Activated CD8-positive, alpha-beta memory T cell treated with anti-CD3 and anti-CD28 coated beads, Interleukin-2, amount 10 ng/mL, durations not matched to agents 7 days and 5 days (primary cell): ENCODE measurements at regions not wholly inside any gene's neighbourhood (a gene's known extent, or its start where the extent isn't known, plus 50 kb on each side); places are given as distances from the start of the nearest gene placed in this dataset.

ENCODE experiments used
- ATAC-seq: fragments of 150-1000 bp; cut with Tn5 transposase; one replicate; pipeline ENCODE4 v1.10.0; 2021; ENCODE audit warnings: moderate library complexity
- CTCF ChIA-PET: fragments of 350-600 bp; sonication (Branson Sonifier 250); formaldehyde crosslinking; loops from one replicate; lab custom pipeline; 2021; ENCODE audit warnings: antibody characterized with exemption; lab: Charles Lee
- DNase-seq: peaks from one replicate; pipeline ENCODE4 v3.0.0-alpha.2; 2020
- H3K27ac Mint-ChIP-seq: one replicate; pipeline ENCODE4 v1.8.0; 2021; ENCODE audit warnings: mild to moderate bottlenecking, mixed read lengths
- H3K27me3 Mint-ChIP-seq: one replicate; pipeline ENCODE4 v1.8.0; 2021; ENCODE audit warnings: mixed read lengths
- H3K36me3 Mint-ChIP-seq: one replicate; pipeline ENCODE4 v1.8.0; 2021; ENCODE audit warnings: mild to moderate bottlenecking, mixed read lengths
- H3K4me1 Mint-ChIP-seq: one replicate; pipeline ENCODE4 v1.8.0; 2021; ENCODE audit warnings: mixed read lengths
- H3K4me3 Mint-ChIP-seq: one replicate; pipeline ENCODE4 v1.8.0; 2021; ENCODE audit warnings: mild to moderate bottlenecking, moderate library complexity, mixed read lengths
- H3K9me3 Mint-ChIP-seq: one replicate; pipeline ENCODE4 v1.8.0; 2022; ENCODE audit warnings: low read depth, mixed read lengths

DNA sequence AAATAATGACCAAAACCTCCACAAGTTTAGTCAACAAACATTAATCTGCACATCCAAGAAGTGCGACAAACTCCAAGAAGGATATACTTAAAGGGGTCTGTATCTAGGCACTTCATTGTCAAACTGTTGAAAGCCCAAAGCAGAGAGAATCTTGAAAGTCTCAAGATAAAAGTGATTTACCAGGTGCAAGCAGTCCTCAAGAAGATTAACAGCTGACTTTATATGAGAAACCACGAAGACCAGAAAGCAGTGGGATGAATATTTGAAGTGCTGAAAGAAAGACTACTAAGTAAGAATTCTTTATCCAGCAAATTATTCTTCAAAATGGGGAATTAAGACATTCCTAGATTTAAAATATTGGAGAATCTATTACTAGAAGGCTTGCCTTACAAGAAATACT lies 58.4 kb upstream of the BLCAP start:
- Mint-ChIP-seq H3K4me1 (no peaks in the 10 kb centered on the region), H3K36me3 (no peaks in the 10 kb centered on the region), H3K9me3 (no peaks in the 10 kb centered on the region), H3K4me3 (no peak overlapping the region), H3K27me3 (peaks cover 30% of the 10 kb centered on the region), H3K27ac (no peak overlapping the region)
- DNase-seq (no peak), ATAC-seq (no peak)
- CTCF ChIA-PET, result no interaction called here

DNA sequence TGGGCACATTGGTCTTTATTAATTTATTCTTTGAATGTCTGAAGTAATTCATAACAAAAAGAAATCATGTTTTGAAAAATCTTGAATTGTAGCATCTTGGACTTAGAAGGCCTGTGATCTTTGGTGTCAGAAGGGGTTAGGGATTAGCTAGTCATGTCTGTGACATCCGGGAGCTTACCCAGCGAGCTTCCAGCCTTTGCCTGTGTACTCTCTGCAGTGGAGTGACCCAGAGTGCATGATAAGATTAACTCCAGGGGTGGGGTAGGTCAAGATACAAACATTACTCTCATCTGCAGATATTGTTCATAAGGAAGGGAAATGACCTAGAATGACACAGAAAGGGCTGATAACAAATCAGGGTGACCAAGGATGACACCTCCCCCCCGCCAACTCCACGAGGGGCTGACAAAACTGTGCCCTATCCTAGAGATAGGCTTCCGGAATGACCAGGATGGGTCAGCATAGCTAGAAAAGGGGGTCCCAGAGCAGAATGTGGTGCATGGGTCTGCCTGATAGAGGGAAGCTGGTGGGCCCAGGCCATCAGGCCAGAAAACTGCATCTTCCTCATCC lies 56.6 kb upstream of the BLCAP start:
- Mint-ChIP-seq H3K9me3 (no peaks in the 10 kb centered on the region), H3K27ac (no peak overlapping the region), H3K4me3 (no peak overlapping the region), H3K27me3 (peaks cover 30% of the 10 kb centered on the region), H3K36me3 (no peaks in the 10 kb centered on the region), H3K4me1 (no peaks in the 10 kb centered on the region)
- CTCF ChIA-PET, result no interaction called here
- ATAC-seq, result no peak
- no peak for DNase-seq

DNA sequence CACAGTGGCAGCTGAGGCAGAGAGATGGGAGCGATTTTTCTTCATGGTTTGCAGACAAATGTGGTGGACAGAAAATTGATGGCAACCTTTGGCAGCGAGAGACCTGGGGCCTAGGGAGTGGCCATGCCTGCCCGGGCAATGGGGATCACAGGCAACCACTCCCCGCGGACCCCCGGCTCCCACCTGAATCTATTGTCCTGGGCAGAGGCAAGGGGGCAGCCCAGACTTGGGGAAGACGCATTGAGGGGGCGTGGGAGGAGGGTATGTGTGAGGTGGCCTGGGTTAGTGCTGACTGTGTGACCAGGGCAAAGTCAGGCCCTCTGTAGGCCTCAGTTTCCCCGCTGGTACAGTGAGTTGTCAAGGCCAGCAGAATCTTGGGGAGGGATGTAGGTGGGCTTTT lies 53.6 kb upstream of the BLCAP start:
- Mint-ChIP-seq H3K4me1 (no peaks in the 10 kb centered on the region), H3K27ac (no peak overlapping the region), H3K27me3 (peaks cover 24% of the 10 kb centered on the region), H3K9me3 (no peaks in the 10 kb centered on the region), H3K4me3 (no peak overlapping the region), H3K36me3 (no peaks in the 10 kb centered on the region)
- CTCF ChIA-PET, result no interaction called here
- DNase-seq (no peak), ATAC-seq (no peak)

DNA sequence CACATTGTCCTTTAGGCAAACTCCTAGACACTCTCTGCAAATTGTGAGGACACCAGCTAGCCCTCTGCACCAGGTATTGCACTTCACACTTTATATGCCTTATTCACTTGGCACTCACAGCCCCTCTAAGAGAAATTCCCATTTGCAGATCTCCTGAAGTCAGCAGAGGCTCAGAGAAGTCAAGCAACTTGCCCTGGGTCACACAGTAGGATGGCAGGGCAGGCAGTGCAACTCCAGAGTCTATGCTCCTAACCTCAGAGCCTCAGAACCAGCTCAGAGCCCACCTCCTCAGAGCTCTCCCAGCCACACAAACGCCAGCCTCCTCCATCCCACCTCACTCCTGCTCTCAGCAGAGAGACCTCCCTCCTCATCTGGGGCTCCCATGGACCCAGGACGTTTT lies 52.4 kb upstream of the BLCAP start:
- no peak for ATAC-seq
- no peak for DNase-seq
- CTCF ChIA-PET, result no interaction called here
- no peaks in the 10 kb centered on the region for H3K36me3 Mint-ChIP-seq
- H3K4me3 Mint-ChIP-seq, result no peak overlapping the region
- peaks cover 14% of the 10 kb centered on the region for H3K27me3 Mint-ChIP-seq
- H3K27ac Mint-ChIP-seq, result no peak overlapping the region
- no peaks in the 10 kb centered on the region for H3K4me1 Mint-ChIP-seq
- no peaks in the 10 kb centered on the region for H3K9me3 Mint-ChIP-seq

DNA sequence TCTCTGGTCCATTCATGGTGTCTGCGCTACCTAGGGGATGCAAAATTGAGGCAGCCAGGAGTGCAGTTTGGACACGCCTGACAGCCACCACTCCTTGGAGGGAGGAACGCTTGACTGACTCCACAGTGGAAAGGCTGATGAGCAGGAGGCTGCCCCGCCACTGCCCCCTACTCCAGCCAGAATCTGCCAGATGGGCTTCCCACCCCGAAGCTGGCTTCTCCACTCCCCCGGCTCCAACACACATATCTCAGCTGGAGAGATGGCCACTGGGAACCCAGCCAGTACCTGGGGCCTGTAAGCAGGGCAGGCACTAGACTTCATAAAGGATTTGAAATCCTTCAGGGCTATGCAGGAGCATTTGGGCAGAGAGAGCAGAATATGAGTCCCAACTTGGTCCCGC lies 51.4 kb upstream of the BLCAP start:
- Mint-ChIP-seq H3K4me1 (no peaks in the 10 kb centered on the region), H3K27me3 (peaks cover 8% of the 10 kb centered on the region), H3K4me3 (no peak overlapping the region), H3K9me3 (no peaks in the 10 kb centered on the region), H3K27ac (no peak overlapping the region), H3K36me3 (no peaks in the 10 kb centered on the region)
- ATAC-seq, result no peak
- DNase-seq, result no peak
- CTCF ChIA-PET, result no interaction called here

DNA sequence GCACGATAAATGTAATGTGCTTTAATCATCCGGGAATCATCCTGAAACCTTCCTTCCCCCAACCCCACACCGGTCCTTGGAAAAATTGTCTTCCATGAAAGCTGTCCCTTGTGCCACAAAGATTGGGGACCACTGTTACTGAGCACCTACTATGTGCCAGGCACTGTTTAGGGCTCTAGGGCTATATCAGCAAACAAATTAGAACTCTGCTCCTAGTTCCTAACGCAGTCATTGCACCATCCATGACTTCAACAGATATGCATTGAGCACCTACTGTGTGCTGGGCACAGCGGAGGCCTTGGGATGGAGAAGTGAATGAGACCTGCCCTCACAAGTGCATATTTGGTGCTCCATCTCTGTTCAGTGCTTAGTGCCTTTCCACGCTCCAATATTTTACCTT lies 50.3 kb upstream of the BLCAP start:
- no peaks in the 10 kb centered on the region for H3K36me3 Mint-ChIP-seq
- H3K4me3 Mint-ChIP-seq, result no peak overlapping the region
- H3K4me1 Mint-ChIP-seq, result no peaks in the 10 kb centered on the region
- H3K27ac Mint-ChIP-seq, result no peak overlapping the region
- no peak for ATAC-seq
- peaks cover 4% of the 10 kb centered on the region for H3K27me3 Mint-ChIP-seq
- DNase-seq, result no peak
- CTCF ChIA-PET, result no interaction called here
- H3K9me3 Mint-ChIP-seq, result no peaks in the 10 kb centered on the region
